HUES64 (cell line): ENCODE measurements at regions not wholly inside any gene's neighbourhood (a gene's known extent, or its start where the extent isn't known, plus 50 kb on each side); places are given as distances from the start of the nearest gene placed in this dataset.

Experiments used
- H3K27ac ChIP-seq: 2 replicates; pipeline ENCODE4 v1.7.0; 2013; ENCODE audit warnings: low read depth, low read length, inconsistent platforms
- H3K27me3 ChIP-seq: 2 replicates; pipeline ENCODE4 v1.6.1; 2013; ENCODE audit warnings: mild to moderate bottlenecking, low read length; ENCODE audit not compliant: insufficient read depth
- H3K36me3 ChIP-seq: 2 replicates; pipeline ENCODE4 v1.6.1; 2013; ENCODE audit warnings: mild to moderate bottlenecking, low read length; ENCODE audit not compliant: insufficient read depth
- H3K4me1 ChIP-seq: 2 replicates; pipeline ENCODE4 v1.6.1; 2013; ENCODE audit warnings: mild to moderate bottlenecking, low read length, moderate library complexity; ENCODE audit not compliant: insufficient read depth
- H3K4me3 ChIP-seq: 2 replicates; pipeline ENCODE4 v1.5.1; 2013; ENCODE audit warnings: mild to moderate bottlenecking, low read length, moderate library complexity
- H3K9ac ChIP-seq: 2 replicates; pipeline ENCODE4 v1.6.1; 2013; ENCODE audit warnings: mild to moderate bottlenecking, low read depth, low read length
- H3K9me3 ChIP-seq: 2 replicates; pipeline ENCODE4 v1.6.1; 2013; ENCODE audit warnings: low read depth, low read length; ENCODE audit not compliant: insufficient read depth
- WGBS: fragments of 150-250, 120-280 bp; methylation state at CpG from one replicate; pipeline ENCODE4 v1.1.7; 2013; ENCODE audit warnings: missing lambda C conversion rate; 5-methylcytosine and 5-hydroxymethylcytosine counted together

DNA sequence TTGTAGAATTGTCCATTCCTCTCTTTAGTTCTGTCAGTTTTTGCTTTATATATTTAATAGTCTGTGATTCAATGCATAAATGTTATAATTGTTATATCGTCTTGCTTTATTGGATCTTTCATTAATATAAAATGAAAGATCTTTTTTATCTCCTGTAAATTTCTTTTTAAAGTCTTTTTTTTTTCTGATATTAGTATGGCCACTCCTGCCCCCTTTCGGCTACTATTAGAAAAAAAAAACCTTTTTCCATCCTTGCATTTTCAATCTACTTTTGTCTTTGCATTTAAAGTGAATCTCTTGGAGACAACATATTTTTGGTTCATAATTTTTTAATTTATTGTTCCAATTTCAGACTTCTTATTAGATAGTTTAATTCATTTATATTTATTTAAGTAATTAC, 677.4 kb upstream of the NDST4 start:
- Histone ChIP-seq H3K27ac (no peak overlapping the region), H3K9me3 (no peaks in the 10 kb centered on the region), H3K4me3 (no peak overlapping the region), H3K4me1 (no peaks in the 10 kb centered on the region), H3K9ac (no peak overlapping the region), H3K27me3 (no peaks in the 10 kb centered on the region), H3K36me3 (no peaks in the 10 kb centered on the region)
- WGBS = 33% methylated on average over 1 of the region's 2 CpGs

DNA sequence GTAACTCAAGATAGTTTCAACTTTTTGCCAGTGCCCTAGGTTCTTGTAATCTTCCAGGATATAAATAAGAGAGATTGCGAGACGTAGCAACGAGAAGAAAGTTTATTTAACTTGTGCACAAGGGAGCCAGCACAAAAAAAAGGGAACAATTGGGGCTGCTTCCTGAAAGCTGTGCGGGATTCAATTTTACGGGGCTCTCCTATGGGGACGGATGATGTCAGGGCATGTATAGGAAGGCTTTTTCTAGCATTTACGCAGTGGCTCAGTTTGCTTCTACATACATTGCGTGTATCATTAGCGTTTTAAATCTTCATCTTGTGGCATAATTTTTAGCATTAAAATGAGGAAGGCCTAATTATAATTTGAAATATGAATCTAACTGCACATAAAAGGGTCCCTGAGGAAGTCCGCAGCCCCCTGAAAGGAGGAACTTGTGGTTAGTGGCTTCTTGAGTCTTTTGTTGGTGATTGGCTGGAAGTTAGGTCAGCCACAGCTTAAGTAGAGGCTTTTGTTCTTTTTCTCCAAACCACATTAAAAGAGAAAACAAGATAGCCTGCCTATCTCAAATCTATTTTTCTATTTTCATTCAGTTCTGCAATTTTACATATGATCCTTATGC, 668.2 kb upstream of the NDST4 start:
- Histone ChIP-seq H3K4me1 (0 out of 2 replicates have a peak, but pooled peaks cover 4% of the 10 kb centered on the region), H3K4me3 (no peak overlapping the region), H3K9me3 (no peaks in the 10 kb centered on the region), H3K36me3 (no peaks in the 10 kb centered on the region), H3K9ac (no peak overlapping the region), H3K27ac (no peak overlapping the region), H3K27me3 (no peaks in the 10 kb centered on the region)
- WGBS = 95% methylated on average over 10 of the region's 10 CpGs

DNA sequence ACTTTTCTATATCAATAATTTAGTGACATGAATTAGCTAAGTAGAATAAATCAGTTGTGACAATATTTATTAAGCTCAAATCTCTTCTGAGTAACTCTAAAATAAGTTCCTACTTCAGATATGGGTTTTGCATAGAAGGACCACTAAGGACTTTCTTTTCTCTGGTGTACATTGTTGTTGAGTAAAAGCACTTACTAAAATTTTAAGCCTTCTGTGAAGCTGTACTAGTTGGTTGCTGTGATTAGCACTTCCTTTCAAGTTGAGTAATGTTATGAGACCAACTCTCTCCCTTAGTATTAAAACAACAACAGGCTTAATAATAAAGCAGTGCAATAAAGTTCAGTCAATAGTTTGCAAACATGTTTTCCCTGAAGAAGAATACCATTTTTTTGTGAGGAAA, 667.4 kb upstream of the NDST4 start:
- Histone ChIP-seq H3K4me1 (0 out of 2 replicates have a peak, but pooled peaks cover 4% of the 10 kb centered on the region), H3K27ac (no peak overlapping the region), H3K9me3 (no peaks in the 10 kb centered on the region), H3K36me3 (no peaks in the 10 kb centered on the region), H3K4me3 (no peak overlapping the region), H3K9ac (no peak overlapping the region), H3K27me3 (no peaks in the 10 kb centered on the region)

DNA sequence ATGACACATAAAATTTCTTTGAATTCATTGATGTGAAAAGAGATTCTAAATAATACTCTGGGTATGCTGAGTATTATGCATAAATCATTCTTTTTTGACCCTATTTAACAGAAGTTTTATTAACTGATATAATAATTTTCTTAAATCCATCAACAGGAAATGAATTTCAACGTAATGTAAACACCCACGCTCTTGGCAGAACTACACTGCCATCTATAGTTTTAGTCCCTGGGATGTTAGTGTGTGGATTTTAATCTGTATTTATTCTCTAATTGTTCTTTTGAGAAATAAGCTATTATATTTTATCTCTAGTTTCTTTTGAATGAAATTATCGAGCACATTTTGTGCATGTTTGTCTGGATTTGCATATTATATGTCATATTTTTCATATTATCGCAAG, 666.8 kb upstream of the NDST4 start:
- no peak overlapping the region for H3K9ac ChIP-seq
- no peaks in the 10 kb centered on the region for H3K9me3 ChIP-seq
- 0 out of 2 replicates have a peak, but pooled peaks cover 4% of the 10 kb centered on the region for H3K4me1 ChIP-seq
- H3K36me3 ChIP-seq = no peaks in the 10 kb centered on the region
- no CpG with 5 or more reads among the region's 4 CpGs for WGBS
- H3K27me3 ChIP-seq = no peaks in the 10 kb centered on the region
- H3K27ac ChIP-seq = no peak overlapping the region
- H3K4me3 ChIP-seq = no peak overlapping the region

DNA sequence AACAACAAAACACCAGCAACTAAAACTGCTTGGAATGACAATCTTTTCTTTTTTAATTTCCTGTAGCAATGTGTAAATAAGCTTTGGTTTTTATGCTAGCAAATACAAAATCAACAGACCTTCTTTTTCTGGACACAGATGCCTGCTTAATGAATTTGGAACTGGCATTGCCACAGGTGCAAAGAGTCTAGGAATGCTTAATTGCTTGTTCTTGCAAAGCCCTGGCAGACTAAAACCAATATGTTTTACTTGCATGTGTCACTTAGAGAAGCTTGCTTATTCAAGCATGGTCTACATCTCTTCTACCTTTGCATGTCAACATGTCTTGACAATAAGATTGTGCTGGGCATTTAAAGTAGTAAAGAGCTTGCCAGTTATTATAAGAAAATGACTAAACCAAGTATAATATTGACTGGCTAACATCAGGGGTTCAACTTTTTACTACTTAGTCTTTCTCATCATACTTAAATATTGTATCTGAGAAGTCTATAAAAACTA, 656.7 kb upstream of the NDST4 start:
- no peak overlapping the region for H3K27ac ChIP-seq
- no peaks in the 10 kb centered on the region for H3K4me1 ChIP-seq
- H3K4me3 ChIP-seq = no peak overlapping the region
- no peak overlapping the region for H3K9ac ChIP-seq
- no peaks in the 10 kb centered on the region for H3K27me3 ChIP-seq
- H3K9me3 ChIP-seq = no peaks in the 10 kb centered on the region
- H3K36me3 ChIP-seq = no peaks in the 10 kb centered on the region

DNA sequence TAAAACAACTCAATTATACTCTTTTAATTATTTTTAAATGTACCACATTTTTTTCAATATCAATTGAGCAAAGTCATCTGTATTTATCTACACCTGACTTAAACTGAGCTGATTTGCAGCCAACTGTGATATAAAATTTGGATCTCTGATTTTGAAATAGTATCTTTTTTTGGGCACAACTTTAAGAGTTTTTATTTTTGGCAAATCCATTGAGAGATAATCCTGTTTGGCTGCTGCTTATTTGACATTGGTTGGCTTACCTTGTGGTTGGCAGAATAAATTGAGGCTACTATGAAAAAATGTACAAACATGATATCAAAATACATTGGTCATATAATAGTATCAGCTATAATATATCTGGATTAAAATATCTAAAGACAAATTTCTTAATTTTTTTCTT, 656.0 kb upstream of the NDST4 start:
- Histone ChIP-seq H3K4me3 (no peak overlapping the region), H3K27me3 (no peaks in the 10 kb centered on the region), H3K4me1 (no peaks in the 10 kb centered on the region), H3K36me3 (no peaks in the 10 kb centered on the region), H3K9ac (no peak overlapping the region), H3K9me3 (no peaks in the 10 kb centered on the region), H3K27ac (no peak overlapping the region)

DNA sequence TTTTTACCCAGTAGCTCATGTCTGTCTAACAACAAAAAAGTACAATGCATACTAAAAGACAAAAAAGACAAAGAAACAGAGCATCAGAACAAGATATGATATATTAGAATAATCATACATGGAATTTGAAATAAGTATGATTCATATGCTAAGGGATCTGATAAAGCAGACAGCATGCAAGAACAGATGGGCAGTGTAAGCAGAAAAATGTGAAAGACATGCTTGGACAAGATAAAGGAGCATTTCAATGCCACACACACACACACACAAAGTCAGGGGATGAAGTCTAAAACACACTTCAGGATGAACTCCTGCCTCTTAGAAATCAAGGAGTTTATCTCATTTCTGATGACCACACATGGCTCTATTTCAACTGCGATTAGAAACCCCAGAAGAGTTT, 649.6 kb upstream of the NDST4 start:
- H3K9ac ChIP-seq = no peak overlapping the region
- no peak overlapping the region for H3K27ac ChIP-seq
- no peaks in the 10 kb centered on the region for H3K4me1 ChIP-seq
- no peaks in the 10 kb centered on the region for H3K36me3 ChIP-seq
- no peaks in the 10 kb centered on the region for H3K9me3 ChIP-seq
- H3K4me3 ChIP-seq = no peak overlapping the region
- no peaks in the 10 kb centered on the region for H3K27me3 ChIP-seq
- WGBS = no CpG with 5 or more reads among the region's 1 CpG

DNA sequence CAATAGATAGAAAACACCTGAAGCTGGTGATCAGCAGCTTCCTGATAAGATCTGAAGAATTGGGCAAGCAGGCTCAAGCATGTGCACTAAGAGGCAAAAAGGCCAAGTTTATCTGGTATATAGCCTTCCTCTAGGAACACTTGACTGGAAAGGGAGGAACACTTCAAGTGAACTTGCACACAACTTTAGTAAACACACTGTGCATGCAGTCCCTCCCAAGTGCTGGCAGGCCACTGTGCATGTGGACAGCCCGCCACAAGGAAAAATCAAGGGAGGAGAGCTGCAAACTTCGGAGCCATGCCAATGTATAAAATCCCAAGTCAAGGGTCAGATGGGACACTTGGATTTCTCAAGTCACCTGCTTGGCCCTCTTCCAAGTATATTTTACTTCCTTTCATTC, 645.8 kb upstream of the NDST4 start:
- Histone ChIP-seq H3K4me1 (peaks cover 7% of the 10 kb centered on the region; the same call in 1 of the 2 replicates), H3K9me3 (peaks cover 9% of the 10 kb centered on the region; the same call in 1 of the 2 replicates), H3K4me3 (no peak overlapping the region), H3K9ac (no peak overlapping the region), H3K36me3 (no peaks in the 10 kb centered on the region), H3K27ac (no peak overlapping the region), H3K27me3 (no peaks in the 10 kb centered on the region)
- WGBS = 92% methylated on average over 2 of the region's 2 CpGs

DNA sequence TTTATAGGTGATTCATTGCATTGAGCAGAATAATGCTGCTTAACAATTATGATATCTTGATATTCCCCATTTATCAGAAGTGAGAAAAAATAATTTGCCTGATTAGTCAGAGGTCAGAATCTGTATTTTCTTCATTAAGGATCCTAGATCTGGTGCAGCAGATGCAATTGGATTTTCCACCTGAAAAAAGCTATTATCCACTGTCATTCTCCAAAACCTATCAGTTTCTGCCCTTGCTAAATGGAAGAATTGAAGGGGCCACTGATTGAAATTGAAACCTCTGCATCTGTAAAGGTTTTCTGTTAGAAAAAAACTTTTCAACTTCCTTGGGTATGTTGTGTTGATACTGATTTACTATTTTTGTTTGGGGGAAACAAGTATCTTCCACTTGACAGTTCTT, 636.0 kb upstream of the NDST4 start:
- no peaks in the 10 kb centered on the region; the same call in 1 of the 2 replicates for H3K9me3 ChIP-seq
- no peaks in the 10 kb centered on the region for H3K27me3 ChIP-seq
- H3K4me1 ChIP-seq = no peaks in the 10 kb centered on the region
- H3K27ac ChIP-seq = no peak overlapping the region
- no peak overlapping the region for H3K4me3 ChIP-seq
- no peak overlapping the region for H3K9ac ChIP-seq
- H3K36me3 ChIP-seq = no peaks in the 10 kb centered on the region

DNA sequence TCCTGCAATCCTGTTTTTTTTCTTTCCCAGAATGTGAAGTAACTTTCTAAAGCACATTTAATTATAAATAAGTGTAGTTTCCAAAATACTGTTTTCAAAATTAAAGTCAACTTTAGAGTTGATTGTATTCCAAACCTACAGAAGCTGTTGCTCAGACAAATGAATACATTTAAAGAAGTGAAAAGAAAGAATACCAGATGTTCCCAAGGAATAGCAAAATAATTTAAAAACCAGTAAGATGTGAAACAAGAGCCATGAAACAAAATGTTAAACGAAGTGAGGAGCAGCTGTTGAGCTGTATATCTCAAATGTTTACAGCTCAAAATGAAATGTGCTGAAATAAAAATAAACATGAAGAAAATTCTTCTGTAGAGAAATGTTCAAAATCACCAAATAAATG, 627.4 kb upstream of the NDST4 start:
- Histone ChIP-seq H3K4me1 (no peaks in the 10 kb centered on the region), H3K4me3 (no peak overlapping the region), H3K27me3 (no peaks in the 10 kb centered on the region), H3K36me3 (no peaks in the 10 kb centered on the region), H3K9me3 (no peaks in the 10 kb centered on the region), H3K9ac (no peak overlapping the region), H3K27ac (no peak overlapping the region)
- 100% methylated on average over 1 of the region's 1 CpG for WGBS

DNA sequence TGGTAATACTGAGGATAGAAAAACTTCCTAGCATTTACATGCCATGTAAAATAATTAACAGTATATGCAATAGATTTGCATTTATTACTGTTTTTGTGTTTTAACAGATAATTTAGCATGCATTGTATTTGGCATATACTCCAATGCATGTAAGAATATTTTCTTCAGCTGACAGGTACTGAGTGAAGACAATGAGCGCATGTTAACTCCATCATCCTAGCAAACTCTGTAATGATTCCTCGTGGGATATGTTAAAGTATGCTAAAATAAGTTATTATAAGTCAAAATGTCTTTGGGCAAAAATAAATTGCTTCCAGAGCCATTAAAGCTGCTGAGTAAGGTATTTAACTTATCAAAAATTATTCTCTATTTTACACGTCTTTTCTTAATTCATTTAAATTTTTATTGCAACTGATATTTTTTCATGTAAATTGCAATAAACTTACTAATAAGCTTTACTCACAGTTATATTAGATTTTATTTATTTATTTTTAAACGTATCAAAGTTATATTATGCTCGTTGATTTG, 616.4 kb upstream of the NDST4 start:
- H3K36me3 ChIP-seq = no peaks in the 10 kb centered on the region
- H3K4me1 ChIP-seq = no peaks in the 10 kb centered on the region
- H3K4me3 ChIP-seq = no peak overlapping the region
- WGBS = 83% methylated on average over 1 of the region's 5 CpGs
- H3K27ac ChIP-seq = no peak overlapping the region
- H3K9me3 ChIP-seq = no peaks in the 10 kb centered on the region
- H3K9ac ChIP-seq = no peak overlapping the region
- no peaks in the 10 kb centered on the region for H3K27me3 ChIP-seq

DNA sequence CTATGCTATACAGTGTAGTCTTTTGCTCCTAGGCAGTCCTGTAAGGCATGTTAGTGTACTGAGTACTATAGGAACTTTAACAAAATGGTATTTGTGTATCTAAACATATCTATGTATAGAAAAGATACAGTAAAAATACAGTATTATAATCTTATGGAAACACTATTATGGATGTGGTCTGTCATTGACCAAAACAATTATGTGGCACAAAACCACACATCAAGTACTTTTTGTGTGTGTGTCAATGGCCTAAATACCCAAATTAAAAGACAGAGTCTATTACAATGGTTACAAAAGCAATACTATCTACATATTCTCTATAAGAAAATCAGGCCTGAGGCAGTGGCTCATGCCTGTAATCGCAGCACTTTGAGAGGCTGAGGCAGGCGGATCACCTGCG, 610.2 kb upstream of the NDST4 start:
- WGBS = 95% methylated on average over 3 of the region's 3 CpGs
- H3K9me3 ChIP-seq = no peaks in the 10 kb centered on the region
- H3K27me3 ChIP-seq = no peaks in the 10 kb centered on the region

More for the DNA sequence above, 610.2 kb upstream of the NDST4 start:
- H3K9ac ChIP-seq = no peak overlapping the region
- H3K36me3 ChIP-seq = no peaks in the 10 kb centered on the region
- no peak overlapping the region for H3K4me3 ChIP-seq
- no peaks in the 10 kb centered on the region for H3K4me1 ChIP-seq
- H3K27ac ChIP-seq = no peak overlapping the region
